HepG2 (cell line): ENCODE measurements at regions not wholly inside any gene's neighbourhood (a gene's known extent, or its start where the extent isn't known, plus 50 kb on each side); places are given as distances from the start of the nearest gene placed in this dataset.
A peak's percentile ranks its signal among the peaks of the same experiment; 100 is the strongest.

ENCODE experiments used
- FOXJ3 ChIP-seq: sonication (generic); formaldehyde crosslinking; IDR thresholded peaks from 2 replicates; pipeline ENCODE4 v1.4.0; 2020; ENCODE audit warnings: missing genetic modification reagents, mild to moderate bottlenecking, borderline replicate concordance
- JUNB ChIP-seq: sonication (generic); formaldehyde crosslinking; IDR thresholded peaks from 2 replicates; pipeline ENCODE4 v1.8.0; 2022; ENCODE audit warnings: missing genetic modification reagents, mild to moderate bottlenecking, borderline replicate concordance
- PAF1 ChIP-seq: IDR thresholded peaks from 2 replicates; pipeline ENCODE4 v1.6.1; 2016; ENCODE audit warnings: missing genetic modification reagents, missing compliant biosample characterization
- SIX1 ChIP-seq: sonication (generic); formaldehyde crosslinking; IDR thresholded peaks from 2 replicates; pipeline ENCODE4 v1.4.0; 2020; ENCODE audit warnings: missing genetic modification reagents, borderline replicate concordance
- SOX5 ChIP-seq: IDR thresholded peaks from 2 replicates; pipeline ENCODE4 v1.6.1; 2016; ENCODE audit warnings: borderline replicate concordance
- SYNCRIP ChIP-seq: fragments of 200-400 bp; formaldehyde crosslinking; IDR thresholded peaks from 2 replicates; pipeline ENCODE4 v1.6.1; 2018; ENCODE audit warnings: mild to moderate bottlenecking, low read depth, low read length; ENCODE audit not compliant: insufficient read depth
- YEATS2 ChIP-seq: sonication (generic); formaldehyde crosslinking; IDR thresholded peaks from 2 replicates; pipeline ENCODE4 v1.4.0; 2020; ENCODE audit warnings: missing genetic modification reagents, borderline replicate concordance
- ZNF292 ChIP-seq: sonication (generic); formaldehyde crosslinking; IDR thresholded peaks from 2 replicates; pipeline ENCODE4 v1.8.1; 2022; ENCODE audit warnings: mild to moderate bottlenecking, low read depth, missing genetic modification reagents, borderline replicate concordance
- ZNF383 ChIP-seq: sonication (generic); formaldehyde crosslinking; IDR thresholded peaks from 2 replicates; pipeline ENCODE4 v1.4.0; 2020; ENCODE audit warnings: missing genetic modification reagents, mild to moderate bottlenecking, borderline replicate concordance
- ZNF44 ChIP-seq: sonication (generic); formaldehyde crosslinking; IDR thresholded peaks from 2 replicates; pipeline ENCODE4 v1.5.1; 2020; ENCODE audit warnings: mild to moderate bottlenecking, missing genetic modification reagents
- TF ChIP-seq, protein P1 (sequence below): sonication (generic); formaldehyde crosslinking; IDR thresholded peaks from 2 replicates; pipeline ENCODE4 v1.5.1; 2020; ENCODE audit warnings: missing genetic modification reagents, mild to moderate bottlenecking, borderline replicate concordance
- TF ChIP-seq, protein P2 (sequence below): sonication (generic); formaldehyde crosslinking; IDR thresholded peaks from 2 replicates; pipeline ENCODE4 v1.4.0; 2020; ENCODE audit warnings: missing genetic modification reagents
- TF ChIP-seq, protein P3 (sequence below): sonication (generic); formaldehyde crosslinking; IDR thresholded peaks from 2 replicates; pipeline ENCODE4 v1.5.0; 2020; ENCODE audit warnings: mild to moderate bottlenecking, missing genetic modification reagents, borderline replicate concordance
- TF ChIP-seq, protein P4 (sequence below): sonication (generic); formaldehyde crosslinking; IDR thresholded peaks from 2 replicates; pipeline ENCODE4 v1.5.0; 2020; ENCODE audit warnings: mild to moderate bottlenecking, low read depth, missing genetic modification reagents, borderline replicate concordance
- TF ChIP-seq, protein P5 (sequence below): sonication (generic); formaldehyde crosslinking; IDR thresholded peaks from 2 replicates; pipeline ENCODE4 v1.4.0; 2020; ENCODE audit warnings: mild to moderate bottlenecking, missing genetic modification reagents
- TF ChIP-seq, protein P6 (sequence below): fragments of 450-650 bp; IDR thresholded peaks from 2 replicates; pipeline ENCODE4 v1.6.1; 2016

DNA sequence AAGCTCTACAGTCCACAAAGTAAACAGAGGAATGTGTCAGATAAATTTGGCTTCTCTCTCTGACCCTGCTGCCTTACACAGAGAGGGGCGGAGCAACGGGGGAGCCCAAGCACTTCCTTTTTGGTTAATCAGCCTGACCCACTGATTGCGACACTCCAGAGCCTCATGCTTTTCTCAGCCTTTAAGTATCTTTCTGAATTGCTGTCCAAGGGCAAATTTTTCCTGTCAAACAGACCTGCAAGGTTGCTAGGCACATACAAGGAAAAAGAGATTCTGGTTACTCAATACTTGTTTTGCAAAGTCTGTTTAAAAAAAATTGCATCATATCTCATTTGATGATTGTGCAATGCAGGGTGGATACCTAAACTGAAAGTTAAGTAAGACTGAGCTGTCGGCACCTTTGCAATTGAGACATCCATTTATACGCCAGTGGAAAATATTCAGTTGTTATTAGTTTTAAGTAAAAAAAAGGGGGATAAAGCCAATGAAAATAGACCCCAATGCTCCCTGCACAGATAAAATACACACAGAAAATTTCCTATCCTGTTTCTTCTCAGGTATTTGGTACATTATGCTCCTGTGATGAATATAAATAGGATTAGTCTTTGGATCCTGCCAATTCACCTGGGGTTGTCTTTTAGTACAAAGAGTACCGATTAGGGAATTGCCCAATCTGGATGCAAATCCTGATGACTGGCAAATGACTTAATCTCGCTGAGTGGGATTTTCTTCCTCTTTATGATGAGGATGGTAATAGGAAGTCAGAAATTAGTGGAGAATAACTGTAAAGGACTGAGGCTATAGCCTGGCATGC lies 260.2 kb upstream of the TRIB2 start (continued):
- TF ChIP-seq SYNCRIP, result no peak
- TF ChIP-seq, protein P1, sequence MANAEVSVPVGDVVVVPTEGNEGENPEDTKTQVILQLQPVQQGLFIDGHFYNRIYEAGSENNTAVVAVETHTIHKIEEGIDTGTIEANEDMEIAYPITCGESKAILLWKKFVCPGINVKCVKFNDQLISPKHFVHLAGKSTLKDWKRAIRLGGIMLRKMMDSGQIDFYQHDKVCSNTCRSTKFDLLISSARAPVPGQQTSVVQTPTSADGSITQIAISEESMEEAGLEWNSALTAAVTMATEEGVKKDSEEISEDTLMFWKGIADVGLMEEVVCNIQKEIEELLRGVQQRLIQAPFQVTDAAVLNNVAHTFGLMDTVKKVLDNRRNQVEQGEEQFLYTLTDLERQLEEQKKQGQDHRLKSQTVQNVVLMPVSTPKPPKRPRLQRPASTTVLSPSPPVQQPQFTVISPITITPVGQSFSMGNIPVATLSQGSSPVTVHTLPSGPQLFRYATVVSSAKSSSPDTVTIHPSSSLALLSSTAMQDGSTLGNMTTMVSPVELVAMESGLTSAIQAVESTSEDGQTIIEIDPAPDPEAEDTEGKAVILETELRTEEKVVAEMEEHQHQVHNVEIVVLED (CRISPR knock-in tag), result no peak
- TF ChIP-seq, protein P2, sequence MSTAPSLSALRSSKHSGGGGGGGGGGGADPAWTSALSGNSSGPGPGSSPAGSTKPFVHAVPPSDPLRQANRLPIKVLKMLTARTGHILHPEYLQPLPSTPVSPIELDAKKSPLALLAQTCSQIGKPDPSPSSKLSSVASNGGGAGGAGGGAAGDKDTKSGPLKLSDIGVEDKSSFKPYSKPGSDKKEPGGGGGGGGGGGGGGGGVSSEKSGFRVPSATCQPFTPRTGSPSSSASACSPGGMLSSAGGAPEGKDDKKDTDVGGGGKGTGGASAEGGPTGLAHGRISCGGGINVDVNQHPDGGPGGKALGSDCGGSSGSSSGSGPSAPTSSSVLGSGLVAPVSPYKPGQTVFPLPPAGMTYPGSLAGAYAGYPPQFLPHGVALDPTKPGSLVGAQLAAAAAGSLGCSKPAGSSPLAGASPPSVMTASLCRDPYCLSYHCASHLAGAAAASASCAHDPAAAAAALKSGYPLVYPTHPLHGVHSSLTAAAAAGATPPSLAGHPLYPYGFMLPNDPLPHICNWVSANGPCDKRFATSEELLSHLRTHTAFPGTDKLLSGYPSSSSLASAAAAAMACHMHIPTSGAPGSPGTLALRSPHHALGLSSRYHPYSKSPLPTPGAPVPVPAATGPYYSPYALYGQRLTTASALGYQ (CRISPR knock-in tag), result peak; percentile 60; the same call in 1 of the 2 replicates
- TF ChIP-seq JUNB, result no peak
- TF ChIP-seq ZNF44, result no peak
- no peak for TF ChIP-seq ZNF383
- TF ChIP-seq SIX1 (CRISPR knock-in tag), result peak; percentile 68
- TF ChIP-seq, protein P3, sequence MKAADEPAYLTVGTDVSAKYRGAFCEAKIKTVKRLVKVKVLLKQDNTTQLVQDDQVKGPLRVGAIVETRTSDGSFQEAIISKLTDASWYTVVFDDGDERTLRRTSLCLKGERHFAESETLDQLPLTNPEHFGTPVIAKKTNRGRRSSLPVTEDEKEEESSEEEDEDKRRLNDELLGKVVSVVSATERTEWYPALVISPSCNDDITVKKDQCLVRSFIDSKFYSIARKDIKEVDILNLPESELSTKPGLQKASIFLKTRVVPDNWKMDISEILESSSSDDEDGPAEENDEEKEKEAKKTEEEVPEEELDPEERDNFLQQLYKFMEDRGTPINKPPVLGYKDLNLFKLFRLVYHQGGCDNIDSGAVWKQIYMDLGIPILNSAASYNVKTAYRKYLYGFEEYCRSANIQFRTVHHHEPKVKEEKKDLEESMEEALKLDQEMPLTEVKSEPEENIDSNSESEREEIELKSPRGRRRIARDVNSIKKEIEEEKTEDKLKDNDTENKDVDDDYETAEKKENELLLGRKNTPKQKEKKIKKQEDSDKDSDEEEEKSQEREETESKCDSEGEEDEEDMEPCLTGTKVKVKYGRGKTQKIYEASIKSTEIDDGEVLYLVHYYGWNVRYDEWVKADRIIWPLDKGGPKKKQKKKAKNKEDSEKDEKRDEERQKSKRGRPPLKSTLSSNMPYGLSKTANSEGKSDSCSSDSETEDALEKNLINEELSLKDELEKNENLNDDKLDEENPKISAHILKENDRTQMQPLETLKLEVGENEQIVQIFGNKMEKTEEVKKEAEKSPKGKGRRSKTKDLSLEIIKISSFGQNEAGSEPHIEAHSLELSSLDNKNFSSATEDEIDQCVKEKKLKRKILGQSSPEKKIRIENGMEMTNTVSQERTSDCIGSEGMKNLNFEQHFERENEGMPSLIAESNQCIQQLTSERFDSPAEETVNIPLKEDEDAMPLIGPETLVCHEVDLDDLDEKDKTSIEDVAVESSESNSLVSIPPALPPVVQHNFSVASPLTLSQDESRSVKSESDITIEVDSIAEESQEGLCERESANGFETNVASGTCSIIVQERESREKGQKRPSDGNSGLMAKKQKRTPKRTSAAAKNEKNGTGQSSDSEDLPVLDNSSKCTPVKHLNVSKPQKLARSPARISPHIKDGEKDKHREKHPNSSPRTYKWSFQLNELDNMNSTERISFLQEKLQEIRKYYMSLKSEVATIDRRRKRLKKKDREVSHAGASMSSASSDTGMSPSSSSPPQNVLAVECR, result no peak; the same call in 1 of the 2 replicates
- TF ChIP-seq SOX5 (CRISPR knock-in tag), result peak; percentile 89
- peak; percentile 50; the same call in 1 of the 2 replicates for TF ChIP-seq YEATS2 (CRISPR knock-in tag)
- TF ChIP-seq, protein P4, sequence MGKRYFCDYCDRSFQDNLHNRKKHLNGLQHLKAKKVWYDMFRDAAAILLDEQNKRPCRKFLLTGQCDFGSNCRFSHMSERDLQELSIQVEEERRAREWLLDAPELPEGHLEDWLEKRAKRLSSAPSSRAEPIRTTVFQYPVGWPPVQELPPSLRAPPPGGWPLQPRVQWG (CRISPR knock-in tag), result no peak
- TF ChIP-seq, protein P5, sequence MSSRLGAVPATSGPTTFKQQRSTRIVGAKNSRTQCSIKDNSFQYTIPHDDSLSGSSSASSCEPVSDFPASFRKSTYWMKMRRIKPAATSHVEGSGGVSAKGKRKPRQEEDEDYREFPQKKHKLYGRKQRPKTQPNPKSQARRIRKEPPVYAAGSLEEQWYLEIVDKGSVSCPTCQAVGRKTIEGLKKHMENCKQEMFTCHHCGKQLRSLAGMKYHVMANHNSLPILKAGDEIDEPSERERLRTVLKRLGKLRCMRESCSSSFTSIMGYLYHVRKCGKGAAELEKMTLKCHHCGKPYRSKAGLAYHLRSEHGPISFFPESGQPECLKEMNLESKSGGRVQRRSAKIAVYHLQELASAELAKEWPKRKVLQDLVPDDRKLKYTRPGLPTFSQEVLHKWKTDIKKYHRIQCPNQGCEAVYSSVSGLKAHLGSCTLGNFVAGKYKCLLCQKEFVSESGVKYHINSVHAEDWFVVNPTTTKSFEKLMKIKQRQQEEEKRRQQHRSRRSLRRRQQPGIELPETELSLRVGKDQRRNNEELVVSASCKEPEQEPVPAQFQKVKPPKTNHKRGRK, result no peak
- peak; percentile 65; the same call in 1 of the 2 replicates for TF ChIP-seq ZNF292
- peak; percentile 99 for TF ChIP-seq FOXJ3 (CRISPR knock-in tag)
- TF ChIP-seq, protein P6, sequence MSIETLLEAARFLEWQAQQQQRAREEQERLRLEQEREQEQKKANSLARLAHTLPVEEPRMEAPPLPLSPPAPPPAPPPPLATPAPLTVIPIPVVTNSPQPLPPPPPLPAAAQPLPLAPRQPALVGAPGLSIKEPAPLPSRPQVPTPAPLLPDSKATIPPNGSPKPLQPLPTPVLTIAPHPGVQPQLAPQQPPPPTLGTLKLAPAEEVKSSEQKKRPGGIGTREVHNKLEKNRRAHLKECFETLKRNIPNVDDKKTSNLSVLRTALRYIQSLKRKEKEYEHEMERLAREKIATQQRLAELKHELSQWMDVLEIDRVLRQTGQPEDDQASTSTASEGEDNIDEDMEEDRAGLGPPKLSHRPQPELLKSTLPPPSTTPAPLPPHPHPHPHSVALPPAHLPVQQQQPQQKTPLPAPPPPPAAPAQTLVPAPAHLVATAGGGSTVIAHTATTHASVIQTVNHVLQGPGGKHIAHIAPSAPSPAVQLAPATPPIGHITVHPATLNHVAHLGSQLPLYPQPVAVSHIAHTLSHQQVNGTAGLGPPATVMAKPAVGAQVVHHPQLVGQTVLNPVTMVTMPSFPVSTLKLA, result no peak
- no peak for TF ChIP-seq PAF1 (CRISPR knock-in tag)
